PFSK-1 (cell line): ENCODE measurements at regions not wholly inside any gene's neighbourhood (a gene's known extent, or its start where the extent isn't known, plus 50 kb on each side); places are given as distances from the start of the nearest gene placed in this dataset.

Source experiments
- FOXP2 ChIP-seq: optimal IDR thresholded peaks from 2 replicates; pipeline ENCODE3; 2011; ENCODE audit warnings: borderline replicate concordance, control low read depth, inconsistent platforms; ENCODE audit not compliant: insufficient read depth; ENCODE audit errors: extremely low read length, extremely low read depth
- POLR2AphosphoS5 ChIP-seq: IDR thresholded peaks from 2 replicates; pipeline ENCODE4 v1.6.1; 2012; ENCODE audit warnings: low read depth, mild to moderate bottlenecking, control low read depth, low read length, moderate library complexity
- SIN3A ChIP-seq: IDR thresholded peaks from 2 replicates; pipeline ENCODE4 v1.6.1; 2012; ENCODE audit warnings: mild to moderate bottlenecking, low read length, moderate library complexity, borderline replicate concordance; ENCODE audit not compliant: insufficient read depth
- TAF1 ChIP-seq: IDR thresholded peaks from 2 replicates; pipeline ENCODE4 v1.6.1; 2012; ENCODE audit warnings: low read length, control low read depth, borderline replicate concordance; ENCODE audit not compliant: insufficient read depth
- TF ChIP-seq, protein P1 (sequence below), 2 experiments: IDR thresholded peaks; 2 replicates each; pipeline versions ENCODE4 v1.6.1 to v1.8.0; 2011 to 2012; ENCODE audit warnings: low read depth in 2 of 2, low read length in 2 of 2, control low read depth in 1 of 2, inconsistent platforms in 1 of 2, mild to moderate bottlenecking in 1 of 2, moderate library complexity in 1 of 2; ENCODE audit not compliant: insufficient read depth in 1 of 2

DNA sequence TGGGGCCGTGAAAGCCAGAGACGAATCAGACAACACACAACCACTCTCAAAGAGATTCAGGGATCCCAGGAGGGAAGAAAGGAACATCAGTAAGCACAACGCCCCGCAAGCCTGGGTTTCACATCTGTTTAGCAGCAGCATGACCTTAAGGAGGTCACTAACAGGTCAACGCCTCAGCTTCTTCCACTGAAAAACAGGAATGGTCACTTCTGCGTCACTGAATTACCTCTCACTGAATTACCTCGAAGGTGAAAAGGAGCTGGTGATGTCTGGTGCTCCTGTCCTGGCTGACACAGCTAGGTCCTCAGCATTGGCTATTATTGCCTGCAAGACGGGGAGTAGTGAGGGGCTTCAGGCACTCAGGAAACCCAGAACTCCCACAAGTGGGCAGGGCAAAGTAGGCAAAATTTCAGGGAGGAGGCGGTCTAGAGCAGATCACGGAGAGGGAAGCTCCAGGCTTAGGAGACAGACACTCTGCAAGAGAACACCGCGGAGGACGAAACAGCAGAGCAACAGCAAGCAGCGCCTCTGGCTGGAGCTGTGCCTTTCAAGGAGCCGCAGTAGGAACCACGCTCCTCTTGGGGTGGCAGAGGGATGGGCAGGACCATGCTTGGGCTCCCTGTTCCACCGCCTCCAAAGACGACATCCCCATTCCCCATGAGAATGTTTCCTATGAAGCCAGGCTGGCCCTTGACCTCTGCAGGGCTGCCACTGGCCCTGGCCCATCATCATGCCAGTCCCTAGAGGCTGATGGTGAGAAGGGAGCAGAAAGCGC, 108.4 kb downstream of the SINHCAF start:
- no peak for TF ChIP-seq FOXP2
- no peak for TF ChIP-seq SIN3A
- TF ChIP-seq, protein P1, sequence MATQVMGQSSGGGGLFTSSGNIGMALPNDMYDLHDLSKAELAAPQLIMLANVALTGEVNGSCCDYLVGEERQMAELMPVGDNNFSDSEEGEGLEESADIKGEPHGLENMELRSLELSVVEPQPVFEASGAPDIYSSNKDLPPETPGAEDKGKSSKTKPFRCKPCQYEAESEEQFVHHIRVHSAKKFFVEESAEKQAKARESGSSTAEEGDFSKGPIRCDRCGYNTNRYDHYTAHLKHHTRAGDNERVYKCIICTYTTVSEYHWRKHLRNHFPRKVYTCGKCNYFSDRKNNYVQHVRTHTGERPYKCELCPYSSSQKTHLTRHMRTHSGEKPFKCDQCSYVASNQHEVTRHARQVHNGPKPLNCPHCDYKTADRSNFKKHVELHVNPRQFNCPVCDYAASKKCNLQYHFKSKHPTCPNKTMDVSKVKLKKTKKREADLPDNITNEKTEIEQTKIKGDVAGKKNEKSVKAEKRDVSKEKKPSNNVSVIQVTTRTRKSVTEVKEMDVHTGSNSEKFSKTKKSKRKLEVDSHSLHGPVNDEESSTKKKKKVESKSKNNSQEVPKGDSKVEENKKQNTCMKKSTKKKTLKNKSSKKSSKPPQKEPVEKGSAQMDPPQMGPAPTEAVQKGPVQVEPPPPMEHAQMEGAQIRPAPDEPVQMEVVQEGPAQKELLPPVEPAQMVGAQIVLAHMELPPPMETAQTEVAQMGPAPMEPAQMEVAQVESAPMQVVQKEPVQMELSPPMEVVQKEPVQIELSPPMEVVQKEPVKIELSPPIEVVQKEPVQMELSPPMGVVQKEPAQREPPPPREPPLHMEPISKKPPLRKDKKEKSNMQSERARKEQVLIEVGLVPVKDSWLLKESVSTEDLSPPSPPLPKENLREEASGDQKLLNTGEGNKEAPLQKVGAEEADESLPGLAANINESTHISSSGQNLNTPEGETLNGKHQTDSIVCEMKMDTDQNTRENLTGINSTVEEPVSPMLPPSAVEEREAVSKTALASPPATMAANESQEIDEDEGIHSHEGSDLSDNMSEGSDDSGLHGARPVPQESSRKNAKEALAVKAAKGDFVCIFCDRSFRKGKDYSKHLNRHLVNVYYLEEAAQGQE (IDR thresholded peaks at IDR 0.05; ENCODE audit: insufficient read depth in 1 of 2, low read depth in 2 of 2, low read length in 2 of 2), result no peak
- no peak for TF ChIP-seq POLR2AphosphoS5
- no peak for TF ChIP-seq TAF1

DNA sequence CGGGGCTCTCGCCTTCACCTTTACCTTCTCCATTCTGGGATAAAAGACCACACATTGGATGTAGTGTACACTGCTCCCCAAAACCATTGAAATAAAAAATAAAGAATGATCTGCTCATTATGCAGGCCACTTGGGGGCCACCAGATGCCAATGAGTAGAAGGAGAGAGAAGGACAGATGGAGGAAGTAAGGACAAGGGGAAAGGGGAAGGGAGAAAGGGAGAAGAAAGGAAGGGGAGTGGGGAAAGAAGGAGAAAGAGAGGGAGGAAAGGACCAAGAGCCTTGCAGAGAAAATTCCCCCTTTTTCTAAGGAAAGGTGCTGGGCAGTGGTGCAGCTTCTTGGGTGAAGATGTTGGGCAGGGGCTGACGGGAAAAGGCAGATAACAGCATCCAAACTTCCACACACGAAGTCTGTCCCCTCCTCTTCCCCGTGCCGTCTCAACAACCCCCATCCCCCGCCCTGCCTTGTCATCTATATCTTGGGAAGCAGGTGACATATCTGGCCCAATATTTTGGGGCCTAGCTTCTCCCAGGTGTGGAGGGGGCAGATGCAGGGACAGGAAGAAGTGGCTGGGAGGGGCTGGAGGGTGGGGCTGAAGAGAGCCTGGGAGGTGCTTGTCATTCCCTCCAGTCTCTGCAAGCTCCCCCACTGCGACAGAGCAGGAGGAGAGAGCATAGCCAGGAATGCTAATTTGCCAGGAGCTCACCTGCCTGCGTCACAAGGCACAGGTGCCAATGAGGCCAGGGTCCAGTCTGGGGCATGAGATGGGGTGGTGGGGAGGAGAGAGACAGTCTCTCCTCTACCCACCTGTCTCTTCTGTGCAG, 107.5 kb downstream of the SINHCAF start:
- TF ChIP-seq SIN3A (no peak), FOXP2 (no peak), TAF1 (no peak), POLR2AphosphoS5 (no peak)
- TF ChIP-seq, protein P1 (IDR thresholded peaks at IDR 0.05; ENCODE audit: insufficient read depth in 1 of 2, low read depth in 2 of 2, low read length in 2 of 2), result no peak

DNA sequence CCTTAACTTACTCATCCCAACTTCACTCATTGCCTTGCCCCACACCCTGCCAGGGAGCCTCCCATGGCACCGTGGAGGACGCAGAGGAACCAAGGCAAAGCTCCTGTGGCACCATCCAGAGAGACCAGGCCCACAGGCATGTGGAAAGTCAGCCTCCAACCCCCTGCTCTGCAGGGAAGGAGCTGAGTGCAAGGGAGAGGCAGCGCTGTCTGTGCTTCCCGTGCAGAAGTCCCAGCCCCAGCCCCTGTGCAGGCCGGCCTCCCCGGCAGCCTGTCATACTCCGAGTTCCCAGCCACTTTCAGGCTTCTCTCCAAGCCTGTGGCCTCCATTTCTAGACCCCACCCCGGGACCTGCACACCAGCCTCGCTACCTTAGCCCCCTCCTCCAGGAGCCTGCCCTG, 106.4 kb downstream of the SINHCAF start:
- TF ChIP-seq, protein P1 (IDR thresholded peaks at IDR 0.05; ENCODE audit: insufficient read depth in 1 of 2, low read depth in 2 of 2, low read length in 2 of 2), result no peak
- TF ChIP-seq TAF1 (no peak), SIN3A (no peak), FOXP2 (no peak), POLR2AphosphoS5 (no peak)

DNA sequence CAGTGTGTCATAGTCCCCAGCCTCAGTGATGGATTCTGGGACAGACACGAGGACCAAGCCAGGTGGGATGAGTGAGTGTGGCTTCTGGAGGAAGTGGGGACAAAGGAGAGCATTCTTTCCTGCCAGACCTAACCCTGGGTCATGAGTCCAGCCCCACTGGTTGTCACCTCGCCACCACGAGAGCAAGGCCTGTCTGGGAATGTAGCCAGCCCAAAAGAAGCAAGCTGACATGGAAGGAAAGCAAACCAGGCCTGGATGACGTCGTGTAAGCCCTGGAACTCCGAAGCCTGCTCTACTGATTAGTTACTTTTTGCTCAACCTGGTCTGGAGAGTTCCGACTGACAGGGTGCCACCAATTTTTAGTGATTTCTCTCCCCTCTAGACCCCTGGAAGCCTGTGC, 105.9 kb downstream of the SINHCAF start:
- TF ChIP-seq SIN3A (no peak), TAF1 (no peak), FOXP2 (no peak), POLR2AphosphoS5 (no peak)
- TF ChIP-seq, protein P1 (IDR thresholded peaks at IDR 0.05; ENCODE audit: insufficient read depth in 1 of 2, low read depth in 2 of 2, low read length in 2 of 2), result no peak
